ENCODE measurements at regions not wholly inside any gene's neighbourhood (a gene's known extent, or its start where the extent isn't known, plus 50 kb on each side); places are given as distances from the start of the nearest gene placed in this dataset.
"Not testable (repeated sequence)": the region's sequence is repeated elsewhere in the genome, so short reads cannot be mapped to it uniquely, and the experiment has no call there.

DNA sequence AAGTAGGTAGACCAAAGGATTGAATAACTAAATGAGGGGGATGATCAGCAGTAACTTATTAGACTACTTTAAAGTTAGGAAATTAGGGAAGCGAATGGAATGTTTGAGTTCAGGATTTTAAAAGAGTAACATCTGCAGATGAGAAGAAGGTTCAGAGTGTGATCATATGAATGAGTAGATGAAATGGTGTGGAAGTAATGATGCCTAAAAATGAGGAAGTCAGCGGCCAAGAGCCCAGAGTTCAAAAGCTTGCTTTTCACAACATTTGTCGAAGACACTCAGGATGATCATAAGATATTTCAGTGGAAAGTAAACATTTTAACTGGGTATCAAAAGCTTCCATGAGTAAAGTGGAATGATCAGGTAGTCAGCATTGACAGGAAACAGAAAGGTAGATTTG is 299.4 kb downstream of the LRRIQ3 start:
- TF ChIP-seq POLR2A (IDR thresholded peaks at IDR 0.05; ENCODE audit: low read length), result no peak
- no peak for TF ChIP-seq GATA1 (IDR thresholded peaks at IDR 0.05; ENCODE audit: low read depth, low read length)
- no peak for DNase-seq

GRCh38 chr1:73887412-73887811 is 310.6 kb downstream of the LRRIQ3 start:
- DNase-seq, result no peak
- TF ChIP-seq POLR2A (IDR thresholded peaks at IDR 0.05; ENCODE audit: low read length), result no peak
- no peak for TF ChIP-seq GATA1 (IDR thresholded peaks at IDR 0.05; ENCODE audit: low read depth, low read length)

DNA sequence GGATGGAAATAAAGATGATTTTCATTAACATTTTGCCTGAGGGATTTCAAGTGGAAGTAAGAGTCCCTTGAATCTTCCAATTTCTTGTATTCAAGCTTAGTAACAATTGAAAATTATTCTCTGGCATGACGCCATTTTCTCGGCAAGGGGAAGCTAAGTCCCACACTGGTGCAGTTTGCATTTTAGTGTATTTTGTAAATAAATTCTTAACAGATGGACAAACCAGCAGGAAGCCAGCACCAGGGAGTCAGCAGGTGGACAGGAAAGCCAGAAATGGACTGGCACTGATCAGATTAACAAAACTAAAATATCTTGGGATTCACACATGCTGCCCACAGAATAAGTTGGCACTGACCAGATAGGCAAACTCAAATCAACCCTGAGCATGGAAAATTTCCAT is 311.3 kb downstream of the LRRIQ3 start:
- no peak for DNase-seq
- TF ChIP-seq POLR2A (IDR thresholded peaks at IDR 0.05; ENCODE audit: low read length), result no peak
- TF ChIP-seq GATA1 (IDR thresholded peaks at IDR 0.05; ENCODE audit: low read depth, low read length), result no peak

DNA sequence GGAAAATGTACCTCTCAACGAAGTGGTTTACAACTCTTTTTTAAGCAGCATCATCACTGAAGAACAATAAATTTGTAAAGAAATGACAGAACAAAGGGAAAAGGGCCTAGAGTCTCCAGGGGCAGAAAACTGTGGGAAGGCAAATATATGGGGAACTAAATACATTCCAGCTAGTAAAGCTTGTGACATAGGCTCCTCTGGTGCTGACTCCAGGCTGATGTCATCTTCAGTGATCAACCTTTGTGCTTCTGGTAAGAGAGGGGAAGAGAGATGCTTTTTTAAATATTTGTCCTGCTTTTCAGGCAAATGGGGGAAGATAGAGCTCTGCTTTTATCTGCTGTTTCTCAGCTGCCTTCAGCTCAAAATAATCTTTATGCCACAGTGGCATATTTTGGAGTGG is 323.2 kb downstream of the LRRIQ3 start:
- TF ChIP-seq GATA1 (IDR thresholded peaks at IDR 0.05; ENCODE audit: low read depth, low read length), result no peak
- no peak for TF ChIP-seq POLR2A (IDR thresholded peaks at IDR 0.05; ENCODE audit: low read length)
- no peak for DNase-seq

GRCh38 chr1:73868810-73869336 is 329.1 kb downstream of the LRRIQ3 start:
- no peak for DNase-seq
- TF ChIP-seq GATA1 (IDR thresholded peaks at IDR 0.05; ENCODE audit: low read depth, low read length) (no peak), POLR2A (IDR thresholded peaks at IDR 0.05; ENCODE audit: low read length) (no peak)

GRCh38 chr1:73862355-73862754 is 335.6 kb downstream of the LRRIQ3 start:
- DNase-seq, result no peak
- TF ChIP-seq GATA1 (IDR thresholded peaks at IDR 0.05; ENCODE audit: low read depth, low read length) (no peak), POLR2A (IDR thresholded peaks at IDR 0.05; ENCODE audit: low read length) (no peak)

DNA sequence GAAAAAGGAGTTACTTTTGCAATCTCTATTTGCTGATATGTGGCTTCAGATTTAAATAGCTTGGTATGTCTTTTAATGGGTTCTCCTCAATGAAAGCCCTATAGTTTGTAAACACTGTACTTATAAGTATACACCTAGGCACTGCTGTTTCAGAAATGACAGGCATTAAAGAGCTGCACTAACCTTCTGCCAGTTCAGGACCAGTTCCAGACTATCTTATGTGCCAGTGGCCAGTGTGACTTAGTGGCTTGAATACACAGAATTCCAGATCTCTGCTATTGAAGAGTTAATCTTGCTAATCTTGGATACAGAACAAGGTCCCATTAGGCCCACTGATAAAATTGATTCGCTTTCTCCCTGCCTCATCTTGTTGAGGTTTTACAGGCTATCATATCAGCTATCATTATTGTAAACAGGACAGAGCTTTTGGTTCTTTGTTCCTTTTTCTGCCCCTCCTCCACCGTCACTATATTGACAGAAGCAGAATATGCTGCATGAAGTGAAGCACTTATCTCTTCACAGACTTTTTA is 337.5 kb downstream of the LRRIQ3 start:
- TF ChIP-seq GATA1 (IDR thresholded peaks at IDR 0.05; ENCODE audit: low read depth, low read length) (no peak), POLR2A (IDR thresholded peaks at IDR 0.05; ENCODE audit: low read length) (no peak)
- no peak for DNase-seq

DNA sequence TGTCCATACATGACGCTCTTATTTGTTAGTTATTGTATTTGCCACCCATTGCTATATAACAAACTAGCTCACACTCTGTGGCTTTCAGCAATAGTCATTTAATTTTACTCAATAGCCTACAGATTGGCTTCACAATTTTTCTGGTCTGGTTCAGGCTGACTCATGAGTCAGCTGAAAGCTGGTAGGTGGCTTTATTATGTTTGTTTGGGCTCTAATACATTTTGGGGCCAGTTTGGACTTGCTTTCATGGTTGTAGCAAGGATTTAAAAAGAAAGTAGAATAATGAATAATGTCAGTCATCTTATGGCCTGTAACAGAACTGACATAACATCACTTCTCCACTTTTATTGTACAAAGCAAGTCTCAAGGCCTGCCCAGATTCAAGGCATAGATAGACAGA is 338.7 kb downstream of the LRRIQ3 start:
- TF ChIP-seq POLR2A (IDR thresholded peaks at IDR 0.05; ENCODE audit: low read length) (no peak), GATA1 (IDR thresholded peaks at IDR 0.05; ENCODE audit: low read depth, low read length) (no peak)
- DNase-seq, result no peak

DNA sequence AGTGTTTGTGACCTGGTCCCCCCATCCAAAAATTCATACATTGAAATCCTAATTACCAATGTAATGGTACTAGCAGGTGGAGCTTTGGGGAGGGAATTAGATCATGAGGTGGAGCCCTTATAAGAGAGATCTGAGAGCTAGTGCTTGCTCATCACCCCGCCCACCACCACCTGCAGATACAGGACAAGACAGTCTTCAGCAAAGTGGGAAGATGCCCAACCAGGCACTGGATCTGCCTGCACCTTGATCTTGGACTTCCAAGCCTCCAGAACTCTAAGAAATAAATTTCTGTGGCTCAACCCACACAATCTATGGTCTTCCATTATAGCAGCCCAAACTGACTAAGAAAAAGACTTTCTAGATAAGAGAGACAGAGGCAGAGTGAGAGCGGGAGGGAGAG is 343.4 kb downstream of the LRRIQ3 start:
- no peak for DNase-seq
- TF ChIP-seq GATA1 (IDR thresholded peaks at IDR 0.05; ENCODE audit: low read depth, low read length) (no peak), POLR2A (IDR thresholded peaks at IDR 0.05; ENCODE audit: low read length) (no peak)

DNA sequence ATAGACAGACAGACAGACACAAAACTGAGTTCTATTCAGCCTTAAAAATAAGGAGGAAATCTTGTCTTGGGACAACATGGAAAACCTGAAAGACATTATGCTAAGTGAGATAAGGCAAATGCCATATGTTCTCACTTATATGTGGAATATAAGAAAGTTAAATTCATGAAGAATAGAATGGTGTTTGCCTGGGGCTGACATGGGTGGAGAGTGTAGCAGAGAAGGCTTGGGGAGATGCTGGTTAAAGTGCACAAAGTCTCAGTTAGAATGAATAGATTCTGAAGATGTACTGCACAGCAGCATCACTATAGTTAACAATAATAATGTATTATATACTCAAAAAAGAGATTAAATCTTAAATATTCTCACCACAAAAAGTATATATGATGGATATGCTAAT is 355.5 kb downstream of the LRRIQ3 start:
- DNase-seq, result no peak

GRCh38 chr1:73839922-73840321 is 358.1 kb downstream of the LRRIQ3 start:
- TF ChIP-seq GATA1 (IDR thresholded peaks at IDR 0.05; ENCODE audit: low read depth, low read length) (no peak), POLR2A (IDR thresholded peaks at IDR 0.05; ENCODE audit: low read length) (no peak)
- DNase-seq, result peak; percentile 1 to 32

More for the DNA sequence above, 355.5 kb downstream of the LRRIQ3 start:
- TF ChIP-seq GATA1 (IDR thresholded peaks at IDR 0.05; ENCODE audit: low read depth, low read length), result no peak
- TF ChIP-seq POLR2A (IDR thresholded peaks at IDR 0.05; ENCODE audit: low read length), result no peak

DNA sequence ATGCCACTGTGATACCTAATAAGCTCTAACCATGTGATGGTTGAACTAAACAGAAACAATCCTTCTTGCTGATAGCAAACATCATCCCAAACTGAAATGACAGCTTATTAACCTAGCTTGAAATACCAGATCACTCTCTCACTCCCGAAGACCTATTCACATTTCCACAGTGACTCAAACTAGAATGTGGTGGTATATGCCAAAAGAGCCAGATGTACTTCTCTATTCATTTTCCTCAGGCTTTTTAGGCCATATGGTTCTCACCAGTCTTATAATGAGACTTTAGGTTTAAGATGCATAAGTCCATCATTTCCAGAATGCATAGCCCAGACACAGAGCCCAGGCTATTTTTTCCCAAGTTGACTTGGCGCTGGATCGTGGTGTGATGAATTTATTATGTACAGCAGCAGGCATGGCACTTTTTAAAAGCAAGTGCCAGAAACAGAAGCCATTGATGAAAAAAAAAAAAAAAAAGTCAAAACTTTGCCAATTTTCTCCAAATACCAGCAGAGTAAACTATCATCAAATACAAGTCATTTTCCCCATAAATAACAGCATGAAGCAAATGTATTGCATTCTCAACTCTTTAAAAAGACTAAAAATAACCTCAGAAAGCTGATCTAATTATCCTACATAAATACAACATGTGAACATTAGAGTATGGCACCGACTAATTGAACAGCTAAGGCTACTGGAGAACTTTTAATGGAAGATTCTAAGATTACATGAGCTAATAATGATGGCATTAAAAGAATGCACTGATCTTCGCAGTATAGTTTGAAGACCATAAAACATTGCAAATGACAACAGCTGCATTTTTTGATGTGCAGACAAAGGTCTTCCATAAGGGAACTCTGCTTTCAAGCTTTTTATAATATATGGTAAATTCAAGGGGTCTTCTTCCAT is 365.4 kb downstream of the LRRIQ3 start:
- DNase-seq, result no peak
- TF ChIP-seq GATA1 (IDR thresholded peaks at IDR 0.05; ENCODE audit: low read depth, low read length) (no peak), POLR2A (IDR thresholded peaks at IDR 0.05; ENCODE audit: low read length) (no peak)

GRCh38 chr1:73827283-73827682 is 370.7 kb downstream of the LRRIQ3 start:
- not testable (repeated sequence) for DNase-seq

DNA sequence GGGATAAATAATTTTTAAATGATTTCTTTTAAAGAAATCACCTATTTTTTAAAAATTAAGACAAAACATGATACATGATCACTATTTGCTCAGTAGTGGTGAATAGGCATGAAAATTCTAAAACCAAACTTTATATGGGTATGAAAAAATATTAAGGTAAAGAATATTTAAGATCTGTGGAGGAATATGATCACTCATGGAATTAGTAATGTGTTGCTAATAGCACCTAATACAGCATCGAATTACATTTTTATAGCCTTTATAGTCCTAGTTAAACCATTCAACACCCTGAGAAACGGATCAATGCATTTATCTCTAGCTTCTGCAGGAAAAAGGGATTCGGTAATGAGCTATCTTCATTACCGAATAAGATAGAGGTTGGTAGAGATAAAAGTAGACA is 373.9 kb downstream of the LRRIQ3 start:
- TF ChIP-seq POLR2A (IDR thresholded peaks at IDR 0.05; ENCODE audit: low read length) (no peak), GATA1 (IDR thresholded peaks at IDR 0.05; ENCODE audit: low read depth, low read length) (no peak)
- DNase-seq, result no peak

DNA sequence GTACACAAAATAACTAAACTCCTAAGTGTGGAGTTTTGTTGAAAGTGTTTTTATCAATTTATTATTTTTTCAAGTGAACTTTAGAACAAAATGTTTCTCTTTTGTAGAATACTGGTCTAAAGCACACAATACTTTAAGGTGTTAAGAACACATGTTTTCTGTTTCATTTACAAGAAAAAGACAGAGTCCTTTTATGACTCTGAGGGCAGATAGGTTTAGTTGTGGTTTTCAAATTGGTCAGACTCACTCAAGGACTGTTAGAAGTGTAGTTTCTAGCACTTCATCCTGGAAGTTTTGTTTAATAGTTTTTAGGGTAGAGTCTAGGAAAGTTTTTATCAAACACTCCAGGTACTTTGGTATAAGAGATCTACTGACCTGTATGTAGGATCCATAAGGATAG is 376.5 kb downstream of the LRRIQ3 start:
- TF ChIP-seq POLR2A (IDR thresholded peaks at IDR 0.05; ENCODE audit: low read length) (no peak), GATA1 (IDR thresholded peaks at IDR 0.05; ENCODE audit: low read depth, low read length) (no peak)
- DNase-seq, result no peak

Measured in erythroblast (primary cell).